DOHH2 (cell line): ENCODE measurements at regions not wholly inside any gene's neighbourhood (a gene's known extent, or its start where the extent isn't known, plus 50 kb on each side); places are given as distances from the start of the nearest gene placed in this dataset.

Experiments
- H3F3A ChIP-seq: fragments of 200-600 bp; sonication (generic), shearing (Covaris generic); 2 replicates; pipeline ENCODE4 v1.6.0; 2016; ENCODE audit warnings: antibody characterized with exemption, mild to moderate bottlenecking; ENCODE audit not compliant: control insufficient read depth, insufficient read depth
- H3K27ac ChIP-seq: fragments of 200-600 bp; sonication (generic); 2 replicates; pipeline ENCODE4 v1.5.1; 2014; ENCODE audit warnings: low read depth, mild to moderate bottlenecking, low read length, moderate library complexity
- H3K27me3 ChIP-seq: fragments of 200-600 bp; sonication (generic); 2 replicates; pipeline ENCODE4 v1.6.1; 2014; ENCODE audit warnings: mild to moderate bottlenecking, low read length, mixed read lengths; ENCODE audit not compliant: control insufficient read depth
- H3K36me3 ChIP-seq: fragments of 200-600 bp; sonication (generic); 2 replicates; pipeline ENCODE4 v1.6.1; 2014; ENCODE audit warnings: mild to moderate bottlenecking, low read length, moderate library complexity, mixed read lengths; ENCODE audit not compliant: control insufficient read depth
- H3K4me1 ChIP-seq: fragments of 200-600 bp; sonication (generic); 2 replicates; pipeline ENCODE4 v1.6.1; 2014; ENCODE audit warnings: mild to moderate bottlenecking, low read length, mixed read lengths; ENCODE audit not compliant: control insufficient read depth
- H3K4me2 ChIP-seq: fragments of 200-600 bp; sonication (generic); 2 replicates; pipeline ENCODE4 v1.6.0; 2014; ENCODE audit warnings: mild to moderate bottlenecking, low read length, moderate library complexity
- H3K4me3 ChIP-seq: fragments of 200-600 bp; sonication (generic); 2 replicates; pipeline ENCODE4 v1.5.1; 2014; ENCODE audit warnings: mild to moderate bottlenecking, low read length, mixed read lengths
- H3K79me2 ChIP-seq: fragments of 200-600 bp; sonication (generic); 2 replicates; pipeline ENCODE4 v1.6.1; 2014; ENCODE audit warnings: mild to moderate bottlenecking, low read length, mixed read lengths; ENCODE audit not compliant: control insufficient read depth
- H3K9me2 ChIP-seq: fragments of 200-600 bp; sonication (generic); replicated peaks from 2 replicates; pipeline ENCODE4 v1.6.1; 2014; ENCODE audit warnings: mild to moderate bottlenecking, low read length, mixed read lengths; ENCODE audit not compliant: control insufficient read depth
- H3K9me3 ChIP-seq: fragments of 200-600 bp; sonication (generic); 2 replicates; pipeline ENCODE4 v1.6.1; 2014; ENCODE audit warnings: antibody characterized with exemption, low read length, mixed read lengths; ENCODE audit not compliant: control insufficient read depth, insufficient read depth
- H4K20me1 ChIP-seq: fragments of 200-600 bp; sonication (generic); 2 replicates; pipeline ENCODE4 v1.6.0; 2014; ENCODE audit warnings: low read depth, mild to moderate bottlenecking, antibody characterized with exemption, low read length, moderate library complexity; ENCODE audit not compliant: control insufficient read depth, insufficient read depth
- CTCF ChIP-seq: fragments of 200-600 bp; sonication (generic); IDR thresholded peaks from one replicate; pipeline ENCODE4 v1.5.1; 2014; ENCODE audit warnings: antibody characterized with exemption, mild to moderate bottlenecking, low read depth, low read length; ENCODE audit not compliant: poor library complexity, severe bottlenecking
- EZH2phosphoT487 ChIP-seq: fragments of 200-600 bp; sonication (generic); IDR thresholded peaks from 2 replicates; pipeline ENCODE4 v1.6.1; 2017; ENCODE audit warnings: borderline replicate concordance, mild to moderate bottlenecking, antibody characterized with exemption, low read length, moderate library complexity, mixed read lengths

GRCh38 chr3:15927969-15928368 is 130.2 kb upstream of the ANKRD28 start:
- Histone ChIP-seq H3K9me2 (no peaks in the 10 kb centered on the region), H3K27ac (no peak overlapping the region), H3K79me2 (no peaks in the 10 kb centered on the region), H3F3A (no peaks in the 10 kb centered on the region), H3K4me2 (no peak overlapping the region), H3K4me3 (no peak overlapping the region), H3K9me3 (no peaks in the 10 kb centered on the region), H3K36me3 (no peaks in the 10 kb centered on the region), H3K27me3 (no peaks in the 10 kb centered on the region), H4K20me1 (no peaks in the 10 kb centered on the region), H3K4me1 (no peaks in the 10 kb centered on the region)
- no peak for TF ChIP-seq CTCF
- TF ChIP-seq EZH2phosphoT487 = no peak

GRCh38 chr3:15929944-15930571 is 132.3 kb upstream of the ANKRD28 start:
- Histone ChIP-seq H3K79me2 (no peaks in the 10 kb centered on the region), H3K4me3 (no peak overlapping the region), H3K36me3 (no peaks in the 10 kb centered on the region), H3K9me2 (no peaks in the 10 kb centered on the region), H3F3A (no peaks in the 10 kb centered on the region), H3K4me1 (no peaks in the 10 kb centered on the region), H3K9me3 (no peaks in the 10 kb centered on the region), H3K27me3 (no peaks in the 10 kb centered on the region), H4K20me1 (no peaks in the 10 kb centered on the region), H3K27ac (no peak overlapping the region), H3K4me2 (no peak overlapping the region)
- TF ChIP-seq CTCF (no peak), EZH2phosphoT487 (no peak)

GRCh38 chr3:15932348-15933300 is 134.8 kb upstream of the ANKRD28 start:
- no peaks in the 10 kb centered on the region for H3K9me2 ChIP-seq
- no peaks in the 10 kb centered on the region for H4K20me1 ChIP-seq
- no peaks in the 10 kb centered on the region for H3K4me1 ChIP-seq
- H3F3A ChIP-seq = no peaks in the 10 kb centered on the region
- H3K36me3 ChIP-seq = no peaks in the 10 kb centered on the region
- H3K27me3 ChIP-seq = no peaks in the 10 kb centered on the region
- no peak overlapping the region for H3K4me2 ChIP-seq
- no peak overlapping the region for H3K27ac ChIP-seq
- no peak overlapping the region for H3K4me3 ChIP-seq
- H3K79me2 ChIP-seq = no peaks in the 10 kb centered on the region
- no peak for TF ChIP-seq CTCF
- no peak for TF ChIP-seq EZH2phosphoT487
- H3K9me3 ChIP-seq = no peaks in the 10 kb centered on the region
